GM21360 (cell line): ENCODE measurements at regions not wholly inside any gene's neighbourhood (a gene's known extent, or its start where the extent isn't known, plus 50 kb on each side); places are given as distances from the start of the nearest gene placed in this dataset.

Experiments
- ATAC-seq: cut with Tn5 transposase; IDR thresholded peaks from one replicate; pipeline ENCODE4 v1.9.1; 2021; ENCODE audit warnings: mild to moderate bottlenecking, moderate library complexity; ENCODE audit not compliant: unreplicated experiment

DNA sequence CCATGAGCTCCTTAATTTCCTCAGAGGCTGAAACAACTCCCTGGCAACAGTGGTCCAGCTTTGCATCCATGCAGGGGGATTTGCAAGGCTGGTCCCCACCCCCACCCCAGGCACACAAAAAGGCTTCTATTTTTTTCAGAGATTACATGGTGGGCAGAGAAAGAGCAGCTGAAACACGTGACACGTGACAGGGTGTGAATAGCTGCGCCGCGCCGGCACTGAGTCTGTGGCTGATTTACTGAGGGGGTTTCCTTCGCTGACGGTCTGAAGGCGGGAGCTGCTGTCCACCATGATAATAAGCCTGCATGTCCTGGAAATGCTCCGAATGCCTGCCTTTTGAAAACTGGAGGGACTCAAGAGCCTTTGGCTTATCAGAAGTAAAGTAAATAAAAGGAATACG, 50.7 kb upstream of the APCDD1 start:
- ATAC-seq, result no peak

DNA sequence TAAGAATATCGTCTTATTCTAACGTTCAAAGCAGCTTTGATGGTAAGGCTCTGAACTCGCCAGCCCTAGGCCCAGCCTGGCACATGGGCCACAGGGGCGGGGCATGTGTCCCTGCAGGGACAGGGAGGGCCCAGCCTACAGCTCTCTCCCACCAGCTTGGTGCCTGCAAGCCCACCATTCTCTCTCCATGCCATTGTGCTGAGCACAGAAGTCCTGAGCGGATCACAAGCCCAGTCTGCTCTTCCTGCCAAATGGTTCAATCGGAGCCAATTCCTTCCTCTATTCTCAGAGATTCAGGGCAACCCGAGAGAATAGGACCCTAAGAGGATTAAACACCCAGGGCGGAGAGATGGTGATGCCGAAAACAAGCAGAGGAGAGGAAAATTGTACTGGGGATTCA, 50.3 kb upstream of the APCDD1 start:
- ATAC-seq, result no peak
